Natural killer cell (primary cell): ENCODE measurements at regions not wholly inside any gene's neighbourhood (a gene's known extent, or its start where the extent isn't known, plus 50 kb on each side); places are given as distances from the start of the nearest gene placed in this dataset.

Experiments
- ATAC-seq, 3 donors: fragments of 150-1000 bp in 2 of 3; fragments of 200-7000 bp in 1 of 3; cut with Tn5 transposase; 1 replicate in 1 of 3; 2 replicates in 2 of 3; pipeline ENCODE4 v1.10.0; 2021; ENCODE audit warnings: mild to moderate bottlenecking in 2 of 3, moderate library complexity in 2 of 3
- DNase-seq, 2 donors: peaks; one replicate each; pipeline versions ENCODE4 v3.0.0 to v3.0.0-alpha.2; 2013 to 2021; ENCODE audit warnings: mixed read lengths in 1 of 2
- H3K27ac ChIP-seq: one replicate; pipeline ENCODE4 v1.5.1; 2013; ENCODE audit warnings: mild to moderate bottlenecking, low read length
- H3K27me3 ChIP-seq: one replicate; pipeline ENCODE4 v1.6.1; 2013; ENCODE audit warnings: low read length; ENCODE audit not compliant: control insufficient read depth, insufficient read depth
- H3K36me3 ChIP-seq: one replicate; pipeline ENCODE4 v1.6.1; 2013; ENCODE audit warnings: low read length; ENCODE audit not compliant: control insufficient read depth, insufficient read depth
- H3K4me1 ChIP-seq: one replicate; pipeline ENCODE4 v1.6.1; 2013; ENCODE audit warnings: low read length; ENCODE audit not compliant: control insufficient read depth, insufficient read depth
- H3K4me3 ChIP-seq: one replicate; pipeline ENCODE4 v1.5.1; 2013; ENCODE audit warnings: low read length
- H3K9me3 ChIP-seq: one replicate; pipeline ENCODE4 v1.6.1; 2013; ENCODE audit warnings: low read length; ENCODE audit not compliant: control insufficient read depth, insufficient read depth
- H3K27ac Mint-ChIP-seq, 2 donors: one replicate each; pipeline ENCODE4 v1.8.0; 2022; ENCODE audit warnings: mild to moderate bottlenecking in 2 of 2, mixed read lengths in 2 of 2, moderate library complexity in 1 of 2
- H3K27me3 Mint-ChIP-seq, 2 donors: one replicate each; pipeline ENCODE4 v1.8.0; 2022; ENCODE audit warnings: low read depth in 2 of 2, mixed read lengths in 2 of 2
- H3K36me3 Mint-ChIP-seq: one replicate; pipeline ENCODE4 v1.8.0; 2022; ENCODE audit warnings: mixed read lengths
- H3K4me1 Mint-ChIP-seq, 2 donors: one replicate each; pipeline ENCODE4 v1.8.0; 2022; ENCODE audit warnings: mixed read lengths in 2 of 2
- H3K4me3 Mint-ChIP-seq: one replicate; pipeline ENCODE4 v1.8.0; 2022; ENCODE audit warnings: mild to moderate bottlenecking, moderate library complexity, mixed read lengths
- H3K9me3 Mint-ChIP-seq, 2 donors: one replicate each; pipeline ENCODE4 v1.8.0; 2022; ENCODE audit warnings: mixed read lengths in 2 of 2
- WGBS: methylation state at CpG from one replicate; pipeline ENCODE4 v1.1.7; 2013; ENCODE audit warnings: missing lambda C conversion rate; ENCODE audit not compliant: insufficient coverage; 5-methylcytosine and 5-hydroxymethylcytosine counted together
- intact Hi-C: fragments of 100-400 bp; cut with micrococcal nuclease; formaldehyde crosslinking; loops from one replicate; pipeline ENCODE4 v1.14.2; 2022
- TF ChIP-seq, protein P1 (sequence below): fragments of 200-600 bp; IDR thresholded peaks from one replicate; pipeline ENCODE4 v1.8.0; 2022; ENCODE audit warnings: antibody characterized with exemption

DNA sequence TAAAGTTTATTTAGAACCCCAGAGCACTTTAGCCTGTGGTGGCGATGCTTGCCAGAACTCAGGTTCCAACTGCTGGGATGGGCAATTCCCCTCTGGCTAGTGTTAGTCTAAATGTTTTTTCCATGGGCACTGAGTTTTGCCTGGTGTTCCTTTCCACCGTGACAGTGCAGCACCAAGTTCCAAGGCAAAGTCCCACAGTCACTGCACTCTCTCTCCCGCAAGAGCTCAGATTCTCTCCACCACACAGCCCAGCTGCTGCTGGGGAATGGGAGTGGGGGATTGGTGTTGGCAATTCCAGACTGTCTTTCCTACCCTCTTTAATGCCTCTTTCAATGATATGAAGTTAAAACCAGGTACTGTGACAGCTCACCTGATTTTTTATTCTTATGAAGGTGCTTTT lies 247.6 kb downstream of the ALDH8A1 start:
- intact Hi-C loops = no loop called here
- no peak for DNase-seq
- no peaks in the 10 kb centered on the region for H3K9me3 Mint-ChIP-seq
- TF ChIP-seq, protein P1, sequence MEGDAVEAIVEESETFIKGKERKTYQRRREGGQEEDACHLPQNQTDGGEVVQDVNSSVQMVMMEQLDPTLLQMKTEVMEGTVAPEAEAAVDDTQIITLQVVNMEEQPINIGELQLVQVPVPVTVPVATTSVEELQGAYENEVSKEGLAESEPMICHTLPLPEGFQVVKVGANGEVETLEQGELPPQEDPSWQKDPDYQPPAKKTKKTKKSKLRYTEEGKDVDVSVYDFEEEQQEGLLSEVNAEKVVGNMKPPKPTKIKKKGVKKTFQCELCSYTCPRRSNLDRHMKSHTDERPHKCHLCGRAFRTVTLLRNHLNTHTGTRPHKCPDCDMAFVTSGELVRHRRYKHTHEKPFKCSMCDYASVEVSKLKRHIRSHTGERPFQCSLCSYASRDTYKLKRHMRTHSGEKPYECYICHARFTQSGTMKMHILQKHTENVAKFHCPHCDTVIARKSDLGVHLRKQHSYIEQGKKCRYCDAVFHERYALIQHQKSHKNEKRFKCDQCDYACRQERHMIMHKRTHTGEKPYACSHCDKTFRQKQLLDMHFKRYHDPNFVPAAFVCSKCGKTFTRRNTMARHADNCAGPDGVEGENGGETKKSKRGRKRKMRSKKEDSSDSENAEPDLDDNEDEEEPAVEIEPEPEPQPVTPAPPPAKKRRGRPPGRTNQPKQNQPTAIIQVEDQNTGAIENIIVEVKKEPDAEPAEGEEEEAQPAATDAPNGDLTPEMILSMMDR = no peak
- no peaks in the 10 kb centered on the region for H3K4me1 ChIP-seq
- 95% methylated on average over 2 of the region's 3 CpGs for WGBS
- no peak overlapping the region for H3K4me3 Mint-ChIP-seq
- no peak overlapping the region for H3K4me3 ChIP-seq
- no peak overlapping the region for H3K27ac Mint-ChIP-seq
- H3K36me3 ChIP-seq = no peaks in the 10 kb centered on the region
- peaks cover 6 to 20% of the 10 kb centered on the region in 2 donors for H3K27me3 Mint-ChIP-seq
- peaks cover 2% of the 10 kb centered on the region for H3K27me3 ChIP-seq
- H3K36me3 Mint-ChIP-seq = no peaks in the 10 kb centered on the region
- no peak overlapping the region for H3K27ac ChIP-seq
- no peaks in the 10 kb centered on the region for H3K4me1 Mint-ChIP-seq
- ATAC-seq = no peak
- H3K9me3 ChIP-seq = no peaks in the 10 kb centered on the region

DNA sequence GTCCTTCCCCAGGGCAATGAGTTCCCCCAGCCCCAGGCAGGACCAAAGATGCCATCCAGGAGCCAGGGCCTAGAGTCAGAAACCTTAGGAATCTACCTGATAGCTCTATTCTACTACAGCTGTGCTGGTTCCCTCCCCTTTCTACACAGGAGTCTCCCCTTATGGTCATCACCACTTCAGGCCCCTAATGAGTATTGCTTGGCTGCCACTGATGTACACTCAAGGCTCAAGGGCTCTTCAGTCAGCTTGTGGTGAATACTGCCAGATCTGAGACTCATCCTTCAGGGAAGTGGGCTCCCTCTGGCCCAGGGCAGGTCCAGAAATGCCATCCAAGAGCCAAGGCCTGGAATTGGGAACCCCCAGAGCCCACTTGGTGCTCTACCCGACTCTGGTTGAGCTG lies 248.6 kb downstream of the ALDH8A1 start:
- H3K27ac ChIP-seq = no peak overlapping the region
- ATAC-seq (no peak), DNase-seq (no peak)
- intact Hi-C loops = no loop called here
- no peak overlapping the region for H3K27ac Mint-ChIP-seq
- H3K36me3 ChIP-seq = no peaks in the 10 kb centered on the region
- TF ChIP-seq, protein P1 = no peak
- H3K9me3 ChIP-seq = no peaks in the 10 kb centered on the region
- 100% methylated on average over 1 of the region's 1 CpG for WGBS
- H3K4me3 ChIP-seq = no peak overlapping the region
- peaks cover 2% of the 10 kb centered on the region for H3K27me3 ChIP-seq
- H3K27me3 Mint-ChIP-seq = peaks cover 6 to 10% of the 10 kb centered on the region in 2 donors
- no peak overlapping the region for H3K4me3 Mint-ChIP-seq
- no peaks in the 10 kb centered on the region for H3K36me3 Mint-ChIP-seq
- no peaks in the 10 kb centered on the region for H3K9me3 Mint-ChIP-seq
- no peaks in the 10 kb centered on the region for H3K4me1 ChIP-seq
- H3K4me1 Mint-ChIP-seq = no peaks in the 10 kb centered on the region

DNA sequence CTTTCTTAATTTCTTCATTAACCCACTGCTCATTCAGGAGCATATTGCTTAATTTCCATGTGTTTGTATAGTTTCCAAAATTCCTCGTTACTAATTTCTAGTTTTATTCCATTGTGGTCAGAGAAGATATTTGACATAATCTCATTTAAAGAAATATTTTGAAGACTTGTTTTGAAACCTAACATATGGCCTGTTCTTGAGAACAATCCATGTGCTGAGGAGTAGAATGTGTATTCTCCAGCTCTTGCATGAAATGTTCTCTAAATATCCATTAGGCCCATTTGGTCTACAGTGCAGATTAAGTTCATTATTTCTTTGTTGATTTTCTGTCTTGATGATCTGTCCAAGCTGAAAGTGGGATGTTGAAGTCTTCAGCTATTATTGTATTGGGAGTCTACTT lies 251.7 kb downstream of the ALDH8A1 start:
- no peaks in the 10 kb centered on the region for H3K9me3 ChIP-seq
- H3K4me1 ChIP-seq = no peaks in the 10 kb centered on the region
- H3K27ac ChIP-seq = no peak overlapping the region
- intact Hi-C loops = no loop called here
- H3K4me3 ChIP-seq = no peak overlapping the region
- TF ChIP-seq, protein P1 = no peak
- Mint-ChIP-seq H3K9me3 (no peaks in the 10 kb centered on the region), H3K27ac (no peak overlapping the region), H3K36me3 (no peaks in the 10 kb centered on the region), H3K4me3 (no peak overlapping the region), H3K27me3 (peaks cover 3 to 12% of the 10 kb centered on the region in 2 donors), H3K4me1 (no peaks in the 10 kb centered on the region)
- no peaks in the 10 kb centered on the region for H3K36me3 ChIP-seq
- no peak for DNase-seq
- H3K27me3 ChIP-seq = no peaks in the 10 kb centered on the region
- WGBS = no CpG with 5 or more reads among the region's 1 CpG
- no peak for ATAC-seq

DNA sequence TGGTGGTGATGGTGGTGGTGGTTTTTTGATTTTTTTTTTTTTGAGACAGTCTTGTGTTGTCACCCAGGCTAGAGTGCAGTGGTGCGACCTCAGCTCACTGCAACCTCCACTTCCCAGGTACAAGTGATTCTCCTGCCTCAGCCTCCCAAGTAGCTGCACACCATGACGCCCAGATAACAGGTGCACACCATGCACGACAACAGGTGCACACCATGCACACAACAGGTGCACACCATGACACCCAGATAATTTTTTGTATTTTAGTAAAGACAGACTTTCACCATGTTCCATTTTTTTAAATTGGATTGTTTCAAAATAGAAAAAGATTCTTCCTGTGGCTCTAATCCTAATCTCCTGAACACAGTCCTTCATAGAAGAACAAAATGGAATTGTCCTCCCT lies 257.9 kb downstream of the ALDH8A1 start:
- H3K9me3 Mint-ChIP-seq = no peaks in the 10 kb centered on the region
- H3K4me1 Mint-ChIP-seq = no peaks in the 10 kb centered on the region
- intact Hi-C loops = no loop called here
- H3K4me1 ChIP-seq = no peaks in the 10 kb centered on the region
- H3K36me3 ChIP-seq = no peaks in the 10 kb centered on the region
- no peak for ATAC-seq
- peaks cover 8 to 26% of the 10 kb centered on the region in 2 donors for H3K27me3 Mint-ChIP-seq
- WGBS = 71% methylated on average over 3 of the region's 3 CpGs
- no peak overlapping the region for H3K4me3 Mint-ChIP-seq
- H3K27ac ChIP-seq = no peak overlapping the region
- TF ChIP-seq, protein P1 = no peak
- H3K9me3 ChIP-seq = no peaks in the 10 kb centered on the region
- H3K27me3 ChIP-seq = no peaks in the 10 kb centered on the region
- H3K36me3 Mint-ChIP-seq = no peaks in the 10 kb centered on the region
- H3K27ac Mint-ChIP-seq = no peak overlapping the region
- no peak for DNase-seq
- H3K4me3 ChIP-seq = no peak overlapping the region
